SK-N-SH (cell line): ENCODE measurements at regions not wholly inside any gene's neighbourhood (a gene's known extent, or its start where the extent isn't known, plus 50 kb on each side); places are given as distances from the start of the nearest gene placed in this dataset.

Source experiments
- CTCF ChIA-PET: fragments of 300-600, 350-600 bp; formaldehyde crosslinking; extraction: SDS; loops from one replicate; lab custom pipeline; 2021; lab: Yijun Ruan, JAX
- POLR2A ChIA-PET: fragments of 350-600 bp; sonication (Branson Sonifier 250); formaldehyde crosslinking; extraction: SDS; loops from one replicate; lab custom pipeline; 2020; ENCODE audit warnings: antibody characterized with exemption, inconsistent platforms; lab: Yijun Ruan, JAX
- DNase-seq: peaks from one replicate; pipeline ENCODE4 v3.0.0; 2012
- H2AFZ ChIP-seq: fragments of 200-600 bp; sonication (generic); 2 replicates; pipeline ENCODE4 v1.8.1; 2016; ENCODE audit warnings: antibody characterized with exemption, mild to moderate bottlenecking, low read depth
- H3F3A ChIP-seq: fragments of 200-600 bp; sonication (generic); replicated peaks from 2 replicates; pipeline ENCODE3; 2016; ENCODE audit warnings: antibody characterized with exemption, mild to moderate bottlenecking; ENCODE audit not compliant: insufficient read depth
- H3K27ac ChIP-seq, 2 experiments: fragments of 200-500 bp in 1 of 2; fragments of 200-600 bp in 1 of 2; sonication (Bioruptor generic) in 1 of 2; sonication (generic), shearing (Covaris generic) in 1 of 2; 2 replicates each; pipeline versions ENCODE4 v1.5.1 to v1.6.1; 2014 to 2016; ENCODE audit warnings: low read depth in 2 of 2, inconsistent platforms in 1 of 2, low read length in 1 of 2, mild to moderate bottlenecking in 1 of 2, mixed read lengths in 1 of 2
- H3K27me3 ChIP-seq: fragments of 200-600 bp; sonication (generic), shearing (Covaris generic); 2 replicates; pipeline ENCODE4 v1.6.1; 2016; ENCODE audit warnings: mixed run types; ENCODE audit not compliant: insufficient read depth
- H3K36me3 ChIP-seq, 2 experiments: fragments of 200-500 bp in 1 of 2; fragments of 200-600 bp in 1 of 2; sonication (Bioruptor generic) in 1 of 2; sonication (generic) in 1 of 2; replicated peaks in 1 of 2; 2 replicates each; pipeline versions ENCODE3 to v1.5.1; 2014 to 2016; ENCODE audit warnings: low read length in 1 of 2, mild to moderate bottlenecking in 1 of 2; ENCODE audit not compliant: insufficient read depth in 2 of 2, control insufficient read depth in 1 of 2
- H3K4me1 ChIP-seq, 2 experiments: fragments of 200-500 bp in 1 of 2; fragments of 200-600 bp in 1 of 2; sonication (Bioruptor generic) in 1 of 2; sonication (generic), shearing (Covaris generic) in 1 of 2; 2 replicates each; pipeline versions ENCODE4 v1.5.1 to v1.6.1; 2014 to 2016; ENCODE audit warnings: low read depth in 1 of 2, low read length in 1 of 2, mixed run types in 1 of 2; ENCODE audit not compliant: insufficient read depth in 2 of 2, control insufficient read depth in 1 of 2
- H3K4me2 ChIP-seq: fragments of 200-600 bp; sonication (generic), shearing (Covaris generic); 2 replicates; pipeline ENCODE4 v1.6.1; 2017; ENCODE audit warnings: mixed run types
- H3K4me3 ChIP-seq, 2 experiments: fragments of 200-500 bp in 1 of 2; fragments of 200-600 bp in 1 of 2; sonication (Bioruptor generic) in 1 of 2; sonication (generic), shearing (Covaris generic) in 1 of 2; 2 replicates each; pipeline versions ENCODE4 v1.5.1 to v1.8.1; 2014 to 2016; ENCODE audit warnings: low read depth in 2 of 2, inconsistent platforms in 1 of 2, low read length in 1 of 2, mild to moderate bottlenecking in 1 of 2, mixed read lengths in 1 of 2, moderate library complexity in 1 of 2
- H3K79me2 ChIP-seq: fragments of 200-600 bp; sonication (generic); 2 replicates; pipeline ENCODE4 v1.8.1; 2017; ENCODE audit warnings: mild to moderate bottlenecking; ENCODE audit not compliant: insufficient read depth
- H3K9ac ChIP-seq: fragments of 200-600 bp; sonication (generic); 2 replicates; pipeline ENCODE4 v1.6.1; 2017; ENCODE audit warnings: mixed run types
- H3K9me2 ChIP-seq: fragments of 200-600 bp; sonication (generic); 2 replicates; pipeline ENCODE4 v1.6.1; 2017; ENCODE audit warnings: mixed run types
- H3K9me3 ChIP-seq: fragments of 200-600 bp; sonication (generic); 2 replicates; pipeline ENCODE4 v1.6.1; 2017; ENCODE audit warnings: mixed run types, mild to moderate bottlenecking, moderate library complexity
- H4K20me1 ChIP-seq: fragments of 200-600 bp; sonication (generic); 2 replicates; pipeline ENCODE4 v1.6.1; 2017; ENCODE audit warnings: mild to moderate bottlenecking, mixed run types; ENCODE audit not compliant: insufficient read depth
- CHD2 ChIP-seq: fragments of 150-350 bp; IDR thresholded peaks from 2 replicates; pipeline ENCODE4 v1.6.1; 2018; ENCODE audit warnings: low read length; ENCODE audit not compliant: partially characterized antibody
- CTCF ChIP-seq: fragments of 200-600 bp; sonication (generic); IDR thresholded peaks from 2 replicates; pipeline ENCODE4 v1.6.1; 2017; ENCODE audit warnings: antibody characterized with exemption, mild to moderate bottlenecking, moderate library complexity
- EP300 ChIP-seq, 2 experiments: IDR thresholded peaks; 2 replicates each; pipeline versions ENCODE4 v1.4.0 to v1.6.1; 2012; ENCODE audit warnings: borderline replicate concordance in 1 of 2, low read depth in 1 of 2, low read length in 1 of 2
- EZH2phosphoT487 ChIP-seq: fragments of 200-600 bp; sonication (generic); IDR thresholded peaks from 2 replicates; pipeline ENCODE4 v1.6.1; 2017; ENCODE audit warnings: low read depth, mixed run types, mild to moderate bottlenecking, antibody characterized with exemption, moderate library complexity, borderline replicate concordance
- FOSL2 ChIP-seq: IDR thresholded peaks from 2 replicates; pipeline ENCODE4 v1.4.0; 2012; ENCODE audit warnings: low read depth, mild to moderate bottlenecking, moderate library complexity, borderline replicate concordance
- FOXM1 ChIP-seq: IDR thresholded peaks from 2 replicates; pipeline ENCODE4 v1.4.0; 2012; ENCODE audit warnings: low read depth, mild to moderate bottlenecking
- GATA2 ChIP-seq: sonication (generic); formaldehyde crosslinking; IDR thresholded peaks from 2 replicates; pipeline ENCODE4 v1.5.0; 2020; ENCODE audit warnings: mild to moderate bottlenecking, missing genetic modification reagents
- IRF3 ChIP-seq: fragments of 150-350 bp; IDR thresholded peaks from 2 replicates; pipeline ENCODE4 v1.6.1; 2016; ENCODE audit warnings: mild to moderate bottlenecking, low read depth, low read length
- JUND ChIP-seq: IDR thresholded peaks from 2 replicates; pipeline ENCODE4 v1.4.0; 2012
- MEF2A ChIP-seq: IDR thresholded peaks from 2 replicates; pipeline ENCODE4 v1.4.0; 2012; ENCODE audit warnings: low read depth, borderline replicate concordance
- NFIC ChIP-seq: IDR thresholded peaks from 2 replicates; pipeline ENCODE4 v1.4.0; 2012; ENCODE audit warnings: borderline replicate concordance
- NRF1 ChIP-seq: IDR thresholded peaks from 2 replicates; pipeline ENCODE4 v1.6.1; 2012; ENCODE audit warnings: low read depth, mild to moderate bottlenecking, low read length
- POLR2AphosphoS5 ChIP-seq: IDR thresholded peaks from 2 replicates; pipeline ENCODE4 v1.6.1; 2012; ENCODE audit warnings: low read depth, low read length
- RAD21 ChIP-seq: IDR thresholded peaks from 2 replicates; pipeline ENCODE4 v1.6.1; 2012; ENCODE audit warnings: mild to moderate bottlenecking, low read length
- TCF12 ChIP-seq: IDR thresholded peaks from 2 replicates; pipeline ENCODE4 v1.4.0; 2012
- TEAD4 ChIP-seq: IDR thresholded peaks from 2 replicates; pipeline ENCODE4 v1.4.0; 2012; ENCODE audit warnings: mild to moderate bottlenecking, borderline replicate concordance; ENCODE audit not compliant: insufficient read depth
- USF1 ChIP-seq: IDR thresholded peaks from 2 replicates; pipeline ENCODE4 v1.4.0; 2012; ENCODE audit warnings: low read depth, borderline replicate concordance
- WGBS: methylation state at CpG from one replicate; pipeline ENCODE4 v1.1.6; 2017; ENCODE audit warnings: low lambda C conversion rate; 5-methylcytosine and 5-hydroxymethylcytosine counted together

DNA sequence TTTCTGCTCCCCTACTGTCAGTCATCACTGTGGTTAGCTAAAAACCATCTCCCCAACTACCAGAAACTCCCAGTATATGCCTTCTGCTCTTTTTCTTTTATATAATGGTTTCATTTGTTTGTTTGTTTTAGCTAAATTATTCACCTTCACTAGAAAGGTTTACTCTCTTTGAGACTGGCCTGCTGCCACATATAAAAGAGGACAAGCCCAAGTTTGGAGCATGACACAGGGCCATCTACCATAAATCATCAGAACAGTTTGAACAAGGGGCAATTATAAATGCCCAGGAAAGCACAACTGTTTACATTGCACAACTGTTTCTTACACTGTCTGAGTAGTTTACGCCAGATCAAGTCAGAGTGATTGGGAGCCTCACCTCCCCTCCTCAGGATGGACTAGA lies 471.0 kb upstream of the PIK3C3 start:
- Histone ChIP-seq H2AFZ (no peak overlapping the region), H3K27ac (no peak overlapping the region), H4K20me1 (no peaks in the 10 kb centered on the region), H3F3A (no peaks in the 10 kb centered on the region), H3K4me3 (no peak overlapping the region), H3K9me2 (no peaks in the 10 kb centered on the region), H3K9me3 (no peaks in the 10 kb centered on the region), H3K9ac (no peak overlapping the region), H3K79me2 (no peaks in the 10 kb centered on the region), H3K27me3 (no peaks in the 10 kb centered on the region), H3K4me2 (no peak overlapping the region), H3K4me1 (no peaks in the 10 kb centered on the region), H3K36me3 (no peaks in the 10 kb centered on the region)
- ChIA-PET CTCF (interaction anchor here (1.1 kb wide), 1 partner anchor 38 kb away, joined by 3 read pairs; no protein-coding TSS in a partner anchor), POLR2A (no interaction called here)
- TF ChIP-seq IRF3 (no peak), USF1 (no peak), EP300 (IDR thresholded peaks at IDR 0.05; ENCODE audit: borderline replicate concordance in 1 of 2, low read depth in 1 of 2, low read length in 1 of 2) (no peak)
- WGBS = 63% methylated on average over 1 of the region's 1 CpG
- DNase-seq = no peak

DNA sequence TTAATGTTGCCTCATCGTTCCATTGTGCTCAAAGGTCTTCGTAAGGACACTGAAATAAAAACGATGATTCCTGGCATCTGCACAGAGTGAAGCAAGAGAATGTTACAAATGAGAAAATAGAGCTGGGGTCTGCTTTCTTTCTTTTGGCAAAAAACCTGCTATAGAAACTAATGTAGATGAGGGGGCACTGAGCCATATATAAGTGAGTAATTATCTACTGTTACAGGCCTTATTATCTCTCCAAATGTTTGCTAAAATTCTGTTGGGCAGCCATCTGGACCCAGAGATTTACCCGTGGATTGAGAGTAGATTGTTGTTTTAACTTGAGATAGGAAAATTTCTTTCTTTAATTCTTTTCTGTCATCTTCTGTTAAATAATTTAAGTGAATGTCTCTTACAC lies 472.5 kb upstream of the PIK3C3 start:
- DNase-seq = no peak
- H2AFZ ChIP-seq = no peak overlapping the region
- TF ChIP-seq NRF1 (no peak), FOSL2 (no peak), EP300 (IDR thresholded peaks at IDR 0.05; ENCODE audit: borderline replicate concordance in 1 of 2, low read depth in 1 of 2, low read length in 1 of 2) (no peak), JUND (no peak), MEF2A (no peak), TEAD4 (no peak), NFIC (no peak), USF1 (no peak), GATA2 (CRISPR knock-in tag) (no peak), FOXM1 (no peak), RAD21 (no peak), EZH2phosphoT487 (no peak), POLR2AphosphoS5 (no peak), CHD2 (no peak), IRF3 (no peak), TCF12 (no peak), CTCF (no peak)
- no peaks in the 10 kb centered on the region for H3K79me2 ChIP-seq
- H3K36me3 ChIP-seq = no peaks in the 10 kb centered on the region
- no peak overlapping the region for H3K27ac ChIP-seq
- ChIA-PET POLR2A (no interaction called here), CTCF (interaction anchor here (0.9 to 1.3 kb wide), 3 partner anchors 19 to 1323 kb away, joined by 3 read pairs; no protein-coding TSS in a partner anchor)
- no peaks in the 10 kb centered on the region for H3K9me2 ChIP-seq
- H3K9me3 ChIP-seq = no peaks in the 10 kb centered on the region
- H3K4me3 ChIP-seq = no peak overlapping the region
- H3K27me3 ChIP-seq = no peaks in the 10 kb centered on the region
- 49% methylated on average over 4 of the region's 4 CpGs for WGBS
- no peaks in the 10 kb centered on the region for H4K20me1 ChIP-seq
- H3F3A ChIP-seq = no peaks in the 10 kb centered on the region
- H3K4me1 ChIP-seq = no peaks in the 10 kb centered on the region
- H3K4me2 ChIP-seq = no peak overlapping the region
- H3K9ac ChIP-seq = no peak overlapping the region
